ENCODE measurements at regions not wholly inside any gene's neighbourhood (a gene's known extent, or its start where the extent isn't known, plus 50 kb on each side); places are given as distances from the start of the nearest gene placed in this dataset.
"Not testable (repeated sequence)": the region's sequence is repeated elsewhere in the genome, so short reads cannot be mapped to it uniquely, and the experiment has no call there.

- no peak for DNase-seq
Measured at GRCh38 chr10:123381224-123381623, 227.0 kb downstream of the BUB3 start.

GRCh38 chr10:123382491-123382890, 228.3 kb downstream of the BUB3 start:
- DNase-seq = no peak

GRCh38 chr10:123385508-123386080, 231.4 kb downstream of the BUB3 start:
- DNase-seq = no peak

- DNase-seq = no peak
Measured at GRCh38 chr10:123389520-123389919, 235.3 kb downstream of the BUB3 start.

- no peak for DNase-seq
Measured at GRCh38 chr10:123390332-123390731, 236.1 kb downstream of the BUB3 start.

DNA sequence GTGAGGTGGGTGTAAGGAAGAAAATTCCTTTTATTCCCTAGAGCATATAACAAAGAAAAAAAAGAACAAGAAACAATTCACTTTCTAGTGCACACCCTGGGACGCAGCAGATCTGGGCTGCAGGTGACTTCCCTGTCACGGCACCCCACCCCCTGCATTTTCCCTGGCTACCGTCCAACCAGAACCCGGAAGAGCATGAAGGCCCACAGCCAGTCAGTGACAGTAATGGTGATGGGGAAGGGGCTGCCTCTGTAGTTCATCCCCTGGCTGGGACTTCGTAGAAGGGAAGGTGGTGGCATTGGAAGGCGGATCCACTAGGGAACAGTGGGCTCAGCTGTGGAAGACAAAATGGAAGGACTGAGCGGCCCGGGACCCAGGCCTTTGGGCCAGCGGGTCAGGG, 236.7 kb downstream of the BUB3 start:
- no peak for DNase-seq

- no peak for DNase-seq
Measured at GRCh38 chr10:123391275-123392028, 237.2 kb downstream of the BUB3 start.

GRCh38 chr10:123392182-123392963, 238.2 kb downstream of the BUB3 start:
- DNase-seq = no peak

GRCh38 chr10:123393170-123393569, 239.0 kb downstream of the BUB3 start:
- DNase-seq = no peak

DNA sequence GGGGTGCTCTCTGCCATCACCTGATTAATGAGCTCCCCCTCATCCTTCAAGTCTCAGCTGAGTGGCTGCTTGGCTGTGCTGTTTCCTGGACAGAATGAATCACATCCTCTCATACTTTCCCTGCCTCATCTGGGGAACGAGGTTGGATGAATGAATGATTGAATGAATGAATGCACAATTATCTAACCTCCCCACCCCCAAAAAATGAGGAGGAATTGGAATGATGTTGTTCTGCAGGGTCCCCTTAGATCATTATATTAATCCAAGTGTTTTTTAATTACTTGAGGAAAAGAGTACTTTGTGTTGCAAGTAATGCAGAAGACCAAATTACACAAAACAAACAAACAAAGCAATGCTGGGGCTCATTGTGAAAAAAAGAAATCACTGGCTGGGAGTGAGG, 240.2 kb downstream of the BUB3 start:
- no peak for DNase-seq

DNA sequence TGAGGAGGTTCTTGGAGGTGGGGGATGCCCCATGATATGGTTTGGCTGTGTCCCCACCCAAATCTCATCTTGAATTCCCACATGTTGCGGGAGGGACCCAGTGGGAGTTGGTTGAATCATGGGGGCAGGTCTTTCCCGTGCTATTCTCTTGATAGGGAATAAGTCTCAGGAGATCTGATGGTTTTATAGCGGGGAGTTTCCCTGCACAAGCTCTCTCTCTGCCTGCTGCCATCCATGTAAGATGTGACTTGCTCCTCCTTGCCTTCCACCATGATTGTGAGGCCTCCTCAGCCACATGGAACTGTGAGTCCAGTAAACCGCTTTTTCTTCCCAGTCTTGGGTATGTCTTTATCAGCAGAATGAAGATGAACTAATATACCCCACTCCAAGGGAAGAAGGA, 241.0 kb downstream of the BUB3 start:
- not testable (repeated sequence) for DNase-seq

DNA sequence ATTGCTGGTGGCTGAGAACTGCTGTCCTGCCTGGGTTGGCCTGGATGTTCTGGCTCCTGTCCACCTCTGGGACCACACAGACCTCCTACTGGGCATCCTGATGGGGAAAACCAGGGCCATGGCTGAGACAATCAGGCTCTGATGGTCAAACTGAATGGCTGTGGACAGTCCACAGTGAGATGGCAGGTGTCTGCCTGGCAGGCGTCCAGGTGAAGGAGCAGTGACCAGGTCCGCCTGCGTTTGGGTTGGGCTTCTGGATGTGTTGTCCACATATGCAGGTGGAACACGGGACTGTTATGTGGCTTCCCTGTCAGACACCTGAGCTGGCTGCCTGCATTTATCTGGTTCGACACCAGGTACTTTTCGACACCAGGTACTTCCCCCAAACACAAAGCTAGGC, 241.7 kb downstream of the BUB3 start:
- DNase-seq = no peak

- DNase-seq = no peak
Measured at GRCh38 chr10:123398180-123398591, 244.0 kb downstream of the BUB3 start.

GRCh38 chr10:123398756-123399155, 244.6 kb downstream of the BUB3 start:
- no peak for DNase-seq

DNA sequence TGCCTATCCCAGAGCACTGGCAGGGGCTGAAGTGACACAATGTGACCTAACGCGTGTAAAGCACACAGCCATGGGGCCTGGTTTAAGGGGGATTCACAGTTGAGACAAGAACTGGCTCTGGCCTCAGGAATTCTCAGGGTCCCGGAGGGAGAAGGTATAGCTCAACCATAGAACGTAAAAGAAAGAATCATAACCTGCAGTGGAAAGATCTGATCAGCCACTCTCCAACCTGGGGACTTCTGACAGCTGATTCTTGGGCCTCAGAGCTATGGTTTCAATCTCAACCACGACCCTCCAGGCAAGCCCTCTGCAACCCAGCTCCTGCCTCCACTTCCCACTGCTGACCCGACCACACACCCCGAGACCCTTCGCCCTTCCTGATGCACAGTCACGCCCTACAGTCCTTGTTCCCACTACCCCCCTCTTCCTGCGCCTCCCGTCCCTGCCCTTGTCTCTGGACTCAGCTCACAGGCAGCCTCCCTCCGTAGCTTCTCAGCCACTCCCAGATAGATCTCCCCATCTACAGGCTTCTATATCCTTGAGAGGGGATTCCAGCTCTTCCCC, 245.2 kb downstream of the BUB3 start:
- DNase-seq = no peak

DNA sequence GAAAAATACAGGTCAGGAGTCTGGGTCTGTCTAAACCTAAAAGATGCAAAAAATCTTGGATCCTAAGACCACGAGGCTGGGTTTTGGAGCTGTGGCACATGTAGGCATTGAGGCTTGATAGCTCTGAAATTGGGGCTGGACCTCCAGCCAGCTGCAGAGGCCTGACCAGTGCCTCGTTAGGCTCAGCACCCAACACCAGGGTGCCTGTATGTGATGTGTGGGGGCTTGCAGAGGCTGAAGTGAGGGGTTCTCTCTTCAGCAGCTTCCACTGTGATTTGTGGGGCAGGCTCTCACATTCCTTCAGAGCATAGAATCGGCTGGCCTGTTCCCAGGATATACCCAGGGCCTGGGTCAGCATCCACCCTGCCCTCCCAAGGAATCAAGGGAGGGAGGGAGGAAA, 247.8 kb downstream of the BUB3 start:
- DNase-seq = no peak

- no peak for DNase-seq
Measured at GRCh38 chr10:123402656-123403055, 248.5 kb downstream of the BUB3 start.

DNA sequence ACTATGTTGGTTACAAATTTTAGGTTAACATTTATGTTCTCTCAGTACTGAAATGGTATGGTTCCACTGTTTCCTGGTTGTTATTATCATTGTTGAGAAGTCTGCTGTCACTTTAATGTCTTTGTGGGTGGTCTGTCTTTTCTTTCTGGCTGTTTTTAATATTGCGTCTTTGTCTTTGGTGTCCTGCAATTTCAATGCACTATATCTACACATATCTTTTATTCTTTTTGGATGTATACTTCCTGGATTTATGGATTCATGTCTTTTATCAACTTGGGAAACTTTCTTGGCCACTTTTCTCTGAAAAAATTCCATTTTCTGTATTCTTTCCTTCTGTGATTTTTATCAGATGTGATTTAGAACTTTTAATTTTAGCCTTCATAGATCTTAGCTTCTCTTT, 250.2 kb downstream of the BUB3 start:
- DNase-seq = no peak

DNA sequence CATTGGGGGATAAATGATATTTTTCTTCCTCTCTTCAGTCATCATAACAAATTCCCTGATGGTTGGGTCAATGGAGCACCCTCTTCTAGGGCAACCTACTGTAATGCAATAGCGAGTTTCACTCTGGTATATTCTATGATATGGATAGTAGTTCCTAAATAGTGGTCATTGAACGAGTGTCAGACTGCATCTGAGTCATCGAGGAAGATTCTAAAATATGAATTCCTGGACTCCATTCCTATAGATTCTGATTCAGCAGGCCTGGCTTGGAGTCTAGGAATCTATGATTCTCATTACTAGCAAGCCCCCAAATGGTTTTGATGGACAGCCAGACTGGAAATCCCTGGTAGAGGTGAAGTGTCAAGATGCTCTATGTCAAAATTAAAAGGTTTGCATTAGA, 254.5 kb downstream of the BUB3 start:
- DNase-seq = no peak

- no peak for DNase-seq
Measured at GRCh38 chr10:123409426-123409825, 255.2 kb downstream of the BUB3 start.

DNA sequence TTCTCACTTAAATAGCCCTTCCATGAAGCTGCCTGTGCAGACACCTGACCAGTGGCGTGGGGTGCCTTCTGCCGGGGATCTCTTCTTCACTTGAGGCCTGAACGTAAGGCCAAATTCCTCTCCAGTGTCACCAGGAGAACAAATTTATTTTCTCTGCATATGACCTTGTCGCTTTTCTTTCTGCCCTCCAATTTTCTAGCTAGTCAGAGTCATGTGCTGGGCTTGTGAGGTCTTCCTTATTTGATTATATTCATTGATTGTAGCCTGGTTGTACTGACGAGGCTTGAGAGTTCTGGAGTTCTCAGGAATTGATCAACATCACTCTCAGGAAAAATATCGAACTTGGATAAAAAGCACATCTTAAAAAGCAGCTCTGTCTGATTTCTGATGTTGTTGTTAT, 255.7 kb downstream of the BUB3 start:
- no peak for DNase-seq

DNA sequence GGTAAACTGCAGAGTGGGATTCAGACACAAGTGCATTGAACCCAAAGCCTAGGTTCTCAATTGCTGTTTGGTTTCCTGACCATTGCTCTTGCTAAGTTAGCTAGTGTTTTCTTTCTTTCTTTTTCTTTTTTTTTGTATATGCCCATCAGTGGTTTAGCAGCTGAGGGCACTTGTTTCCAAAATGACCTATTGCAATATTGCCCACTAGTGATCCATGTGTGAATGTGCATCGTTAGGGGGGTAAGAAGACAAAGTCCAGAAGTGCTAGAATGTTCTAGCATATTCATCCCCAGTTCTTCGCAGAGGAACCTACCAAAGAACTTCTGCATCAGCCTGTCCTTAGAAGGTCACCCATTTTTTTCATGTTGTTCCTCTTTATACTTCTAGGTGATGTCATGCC, 252.8 kb upstream of the GPR26 start:
- no peak for DNase-seq

DNA sequence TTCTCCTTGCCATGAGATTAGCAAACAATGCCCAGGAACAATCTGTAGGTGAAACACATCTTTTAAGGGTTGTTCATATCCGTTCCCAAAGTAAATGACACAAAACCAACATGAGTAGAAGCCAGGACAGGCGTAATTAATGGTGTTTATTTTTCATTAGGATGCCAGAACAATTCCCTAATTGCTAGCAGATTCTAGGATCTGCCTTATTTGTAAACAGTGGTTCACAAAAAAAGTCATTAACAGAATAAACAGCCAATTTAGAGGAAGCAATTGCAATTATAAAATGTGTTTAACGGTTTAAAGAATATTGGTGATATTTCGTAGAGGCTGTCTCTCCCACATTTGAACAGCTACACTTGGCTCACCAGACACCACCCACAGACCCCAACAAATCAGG, 250.6 kb upstream of the GPR26 start:
- no peak for DNase-seq

DNA sequence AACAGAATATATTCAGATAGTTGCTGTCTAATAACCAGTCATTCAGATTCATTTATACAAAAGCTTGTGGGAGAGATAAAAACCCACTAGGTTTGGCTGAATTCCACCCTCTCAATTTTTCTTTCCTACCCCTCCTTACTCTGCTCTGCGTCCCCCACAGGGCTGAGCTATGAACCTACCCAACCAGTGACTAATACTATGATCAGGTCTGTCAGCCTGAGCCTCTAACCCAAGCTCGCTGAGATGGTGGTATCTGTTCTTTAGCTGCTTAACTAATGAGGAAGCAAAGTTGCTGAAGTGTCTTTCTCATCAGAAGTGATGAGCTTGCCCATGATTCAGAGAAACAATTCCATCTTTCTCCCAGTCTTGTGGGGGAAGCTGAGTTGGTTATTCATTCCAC, 248.7 kb upstream of the GPR26 start:
- no peak for DNase-seq

All from activated CD4-positive, alpha-beta T cell treated with anti-CD3 and anti-CD28 coated beads for 4 hours (primary cell).